Neural cell (in vitro differentiated cells): ENCODE measurements at regions not wholly inside any gene's neighbourhood (a gene's known extent, or its start where the extent isn't known, plus 50 kb on each side); places are given as distances from the start of the nearest gene placed in this dataset.

Experiments used
- H2AFZ ChIP-seq: fragments of 200-600, 300-800 bp; sonication (generic), shearing (Covaris generic); 2 replicates; pipeline ENCODE4 v1.6.0; 2014; ENCODE audit warnings: low read depth, mild to moderate bottlenecking, antibody characterized with exemption, low read length, moderate library complexity
- H3F3A ChIP-seq: fragments of 200-600 bp; shearing (Covaris generic); 2 replicates; pipeline ENCODE4 v1.6.1; 2016; ENCODE audit warnings: mild to moderate bottlenecking, moderate library complexity, mixed read lengths, antibody characterized with exemption, low read length; ENCODE audit not compliant: insufficient read depth, poor library complexity, severe bottlenecking
- H3K27ac ChIP-seq: fragments of 200-600, 300-800 bp; sonication (generic), shearing (Covaris generic); 2 replicates; pipeline ENCODE4 v1.5.1; 2014; ENCODE audit warnings: mild to moderate bottlenecking, low read length, moderate library complexity
- H3K27me3 ChIP-seq: fragments of 300-800, 200-600 bp; sonication (generic), shearing (Covaris generic); 2 replicates; pipeline ENCODE4 v1.6.0; 2014; ENCODE audit warnings: mild to moderate bottlenecking, low read depth, low read length, moderate library complexity; ENCODE audit not compliant: insufficient read depth
- H3K36me3 ChIP-seq: fragments of 300-800, 200-600 bp; sonication (generic), shearing (Covaris generic); 2 replicates; pipeline ENCODE4 v1.5.1; 2014; ENCODE audit warnings: mild to moderate bottlenecking, antibody characterized with exemption, low read length, moderate library complexity; ENCODE audit not compliant: insufficient read depth
- H3K4me2 ChIP-seq: fragments of 300-800, 200-600 bp; sonication (generic), shearing (Covaris generic); 2 replicates; pipeline ENCODE4 v1.6.0; 2014; ENCODE audit warnings: mild to moderate bottlenecking, low read length
- H3K4me3 ChIP-seq: fragments of 300-800, 200-600 bp; sonication (generic), shearing (Covaris generic); 2 replicates; pipeline ENCODE4 v1.5.1; 2014; ENCODE audit warnings: mild to moderate bottlenecking, low read length, moderate library complexity
- H3K79me2 ChIP-seq: fragments of 200-600 bp; shearing (Covaris generic); replicated peaks from 2 replicates; pipeline ENCODE4 v1.6.0; 2014; ENCODE audit warnings: mild to moderate bottlenecking, low read length, moderate library complexity; ENCODE audit not compliant: insufficient read depth
- H3K9ac ChIP-seq: fragments of 300-800, 200-600 bp; sonication (generic), shearing (Covaris generic); 2 replicates; pipeline ENCODE4 v1.6.1; 2016; ENCODE audit warnings: mild to moderate bottlenecking, low read length, mixed read lengths
- H3K9me2 ChIP-seq: fragments of 200-600 bp; shearing (Covaris generic); 2 replicates; pipeline ENCODE4 v1.6.1; 2016; ENCODE audit warnings: mild to moderate bottlenecking, low read length, mixed read lengths; ENCODE audit not compliant: insufficient read depth
- H3K9me3 ChIP-seq: fragments of 200-600, 300-800 bp; sonication (generic), shearing (Covaris generic); 2 replicates; pipeline ENCODE4 v1.6.1; 2016; ENCODE audit warnings: mild to moderate bottlenecking, mixed run types, low read length, moderate library complexity, mixed read lengths
- H4K20me1 ChIP-seq: fragments of 200-600 bp; shearing (Covaris generic); 2 replicates; pipeline ENCODE4 v1.6.1; 2016; ENCODE audit warnings: mild to moderate bottlenecking, mixed run types; ENCODE audit not compliant: insufficient read depth
- CTCF ChIP-seq: fragments of 450-650 bp; IDR thresholded peaks from 2 replicates; pipeline ENCODE4 v1.5.1; 2014; ENCODE audit warnings: antibody characterized with exemption, mild to moderate bottlenecking, moderate library complexity; ENCODE audit not compliant: poor library complexity, severe bottlenecking
- EP300 ChIP-seq: fragments of 450-650 bp; conservative IDR thresholded peaks from 2 replicates; pipeline ENCODE4 v1.6.1; 2014; ENCODE audit warnings: antibody characterized with exemption, mild to moderate bottlenecking, moderate library complexity; ENCODE audit not compliant: poor library complexity, severe bottlenecking
- EZH2 ChIP-seq: fragments of 200-600, 300-800 bp; shearing (Covaris generic), sonication (generic); IDR thresholded peaks from 2 replicates; pipeline ENCODE4 v1.6.1; 2014; ENCODE audit warnings: antibody characterized with exemption, low read length, borderline replicate concordance, mild to moderate bottlenecking; ENCODE audit not compliant: insufficient read depth, poor library complexity, severe bottlenecking
- MXI1 ChIP-seq: fragments of 450-650 bp; conservative IDR thresholded peaks from 2 replicates; pipeline ENCODE4 v1.6.1; 2014; ENCODE audit warnings: antibody characterized with exemption, mild to moderate bottlenecking; ENCODE audit not compliant: poor library complexity, severe bottlenecking
- POLR2AphosphoS5 ChIP-seq: IDR thresholded peaks from 2 replicates; pipeline ENCODE4 v1.6.1; 2012
- RAD21 ChIP-seq: fragments of 450-650 bp; conservative IDR thresholded peaks from 2 replicates; pipeline ENCODE4 v1.6.1; 2014; ENCODE audit warnings: antibody characterized with exemption, mild to moderate bottlenecking, moderate library complexity
- REST ChIP-seq: IDR thresholded peaks from 2 replicates; pipeline ENCODE4 v1.6.1; 2012; ENCODE audit warnings: borderline replicate concordance
- SMC3 ChIP-seq: fragments of 450-650 bp; conservative IDR thresholded peaks from 2 replicates; pipeline ENCODE4 v1.6.1; 2014; ENCODE audit warnings: antibody characterized with exemption, mild to moderate bottlenecking, moderate library complexity; ENCODE audit not compliant: poor library complexity
- TAF1 ChIP-seq: IDR thresholded peaks from 2 replicates; pipeline ENCODE4 v1.6.1; 2012; ENCODE audit warnings: low read depth

GRCh38 chr5:67292201-67292940, 95.8 kb upstream of the CD180 start:
- H3K4me3 ChIP-seq: no peak overlapping the region
- no peaks in the 10 kb centered on the region for H3K9me3 ChIP-seq

GRCh38 chr5:67291671-67292070, 95.1 kb upstream of the CD180 start:
- H3F3A ChIP-seq: peaks cover 4% of the 10 kb centered on the region
- no peaks in the 10 kb centered on the region for H3K27me3 ChIP-seq
- no peaks in the 10 kb centered on the region for H4K20me1 ChIP-seq
- H3K4me2 ChIP-seq: no peak overlapping the region
- no peak overlapping the region for H2AFZ ChIP-seq
- no peaks in the 10 kb centered on the region for H3K9me2 ChIP-seq
- H3K27ac ChIP-seq: no peak overlapping the region
- H3K36me3 ChIP-seq: no peaks in the 10 kb centered on the region
- H3K9ac ChIP-seq: no peak overlapping the region
- H3K79me2 ChIP-seq: no peaks in the 10 kb centered on the region
- H3K4me3 ChIP-seq: no peak overlapping the region
- H3K9me3 ChIP-seq: no peaks in the 10 kb centered on the region
- TF ChIP-seq EP300 (no peak), CTCF (no peak), SMC3 (no peak), RAD21 (no peak), REST (no peak)

More at GRCh38 chr5:67292201-67292940, 95.8 kb upstream of the CD180 start:
- Histone ChIP-seq H3K9ac (no peak overlapping the region), H3F3A (peaks cover 4% of the 10 kb centered on the region), H3K9me2 (no peaks in the 10 kb centered on the region), H4K20me1 (no peaks in the 10 kb centered on the region), H3K27ac (peak overlapping the region; percentile 50), H2AFZ (no peak overlapping the region), H3K79me2 (no peaks in the 10 kb centered on the region), H3K4me2 (no peak overlapping the region), H3K27me3 (no peaks in the 10 kb centered on the region), H3K36me3 (no peaks in the 10 kb centered on the region)
- no peak for TF ChIP-seq POLR2AphosphoS5
- TF ChIP-seq EZH2: no peak
- no peak for TF ChIP-seq EP300
- TF ChIP-seq TAF1: no peak
- no peak for TF ChIP-seq MXI1
- no peak for TF ChIP-seq REST
- TF ChIP-seq RAD21: no peak
- no peak for TF ChIP-seq SMC3
- TF ChIP-seq CTCF: no peak
